ENCODE measurements at regions not wholly inside any gene's neighbourhood (a gene's known extent, or its start where the extent isn't known, plus 50 kb on each side); places are given as distances from the start of the nearest gene placed in this dataset.

- TF ChIP-seq POLR2A (IDR thresholded peaks at IDR 0.05; ENCODE audit: low read depth) (no peak), CTCF (IDR thresholded peaks at IDR 0.05) (no peak), EP300 (IDR thresholded peaks at IDR 0.05) (no peak)
Observed at GRCh38 chr16:65449526-65449925, 327.7 kb upstream of the CDH11 start.
